Kidney (tissue), 13 donors: ENCODE measurements at regions not wholly inside any gene's neighbourhood (a gene's known extent, or its start where the extent isn't known, plus 50 kb on each side); places are given as distances from the start of the nearest gene placed in this dataset.
A peak's percentile ranks its signal among the peaks of the same experiment; 100 is the strongest.

Experiments used
- DNase-seq, 5 donors: peaks; one replicate each; pipeline ENCODE4 v3.0.0-alpha.2; 2013 to 2020
- FAIRE-seq: peaks from 2 replicates; lab custom pipeline; 2012; peaks lifted over from hg19 to GRCh38; lab: Jason Lieb, UNC
- H3K27ac ChIP-seq, 2 donors: one replicate each; pipeline ENCODE4 v1.7.0; 2013; ENCODE audit warnings: low read depth in 2 of 2, low read length in 2 of 2, inconsistent platforms in 1 of 2
- H3K27me3 ChIP-seq: one replicate; pipeline ENCODE4 v1.7.1; 2013; ENCODE audit warnings: low read length, inconsistent platforms; ENCODE audit not compliant: control insufficient read depth, insufficient read depth
- H3K36me3 ChIP-seq, 3 donors: one replicate each; pipeline versions ENCODE4 v1.7.0 to v1.7.1; 2013; ENCODE audit warnings: low read length in 3 of 3, control low read depth in 1 of 3, inconsistent platforms in 1 of 3; ENCODE audit not compliant: insufficient read depth in 3 of 3, control insufficient read depth in 2 of 3
- H3K4me1 ChIP-seq, 3 donors: one replicate each; pipeline versions ENCODE4 v1.7.0 to v1.7.1; 2013; ENCODE audit warnings: low read length in 3 of 3, inconsistent platforms in 1 of 3, low read depth in 1 of 3; ENCODE audit not compliant: control insufficient read depth in 2 of 3, insufficient read depth in 2 of 3
- H3K4me3 ChIP-seq, 3 donors: one replicate each; pipeline versions ENCODE4 v1.7.0 to v1.8.1; 2013; ENCODE audit warnings: low read length in 3 of 3, control low read depth in 1 of 3, inconsistent platforms in 1 of 3
- H3K9ac ChIP-seq, 3 donors: one replicate each; pipeline versions ENCODE4 v1.7.0 to v1.7.1; 2013; ENCODE audit warnings: low read length in 3 of 3, control low read depth in 1 of 3, inconsistent platforms in 1 of 3
- H3K9me3 ChIP-seq, 3 donors: one replicate each; pipeline versions ENCODE4 v1.7.0 to v1.7.1; 2013; ENCODE audit warnings: low read length in 3 of 3, control low read depth in 1 of 3, inconsistent platforms in 1 of 3; ENCODE audit not compliant: control insufficient read depth in 2 of 3, insufficient read depth in 1 of 3
- intact Hi-C: fragments of 100-400 bp; cut with DNase I; formaldehyde crosslinking; loops from one replicate; pipeline ENCODE4 v1.11.1; 2022
- TF ChIP-seq, protein P1 (sequence below): IDR thresholded peaks from 3 replicates; pipeline ENCODE4 v1.5.1; 2012; ENCODE audit warnings: mild to moderate bottlenecking, moderate library complexity, borderline replicate concordance; ENCODE audit not compliant: insufficient read depth; ENCODE audit errors: extremely low read depth
- donor health status: control.
- donor health status: control.
- donor health status: control.
- donor health status: control.
- donor health status: control.
- donor health status: DM: yes; HTN: yes; CAD: no.
- donor health status: Normal renal cell carcinoma (clear cell type).

DNA sequence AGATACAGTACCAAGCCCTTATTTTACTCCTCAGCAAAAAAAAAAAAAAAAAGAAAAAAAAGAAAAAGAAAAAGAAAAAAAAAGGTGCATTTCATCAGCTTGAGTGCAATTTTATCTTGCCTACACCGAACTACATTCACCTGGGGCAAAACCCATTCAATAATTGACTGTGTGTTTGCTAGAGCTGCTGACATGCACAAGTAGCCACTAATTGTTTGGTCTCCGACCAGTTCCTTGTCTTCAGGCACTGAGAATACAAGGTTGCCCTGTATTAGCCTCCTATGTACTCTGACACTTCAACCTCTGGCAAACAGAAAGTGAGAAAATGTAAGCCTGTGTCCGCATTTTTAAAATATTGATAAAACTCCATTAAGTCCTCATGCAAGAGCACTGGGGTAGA lies 1579.4 kb upstream of the LRRTM3 start:
- Histone ChIP-seq H3K27ac (no peak overlapping the region), H3K9me3 (no peaks in the 10 kb centered on the region), H3K4me3 (no peak overlapping the region), H3K9ac (no peak overlapping the region), H3K36me3 (no peaks in the 10 kb centered on the region), H3K4me1 (no peaks in the 10 kb centered on the region), H3K27me3 (no peaks in the 10 kb centered on the region)
- no peak for FAIRE-seq
- TF ChIP-seq, protein P1, sequence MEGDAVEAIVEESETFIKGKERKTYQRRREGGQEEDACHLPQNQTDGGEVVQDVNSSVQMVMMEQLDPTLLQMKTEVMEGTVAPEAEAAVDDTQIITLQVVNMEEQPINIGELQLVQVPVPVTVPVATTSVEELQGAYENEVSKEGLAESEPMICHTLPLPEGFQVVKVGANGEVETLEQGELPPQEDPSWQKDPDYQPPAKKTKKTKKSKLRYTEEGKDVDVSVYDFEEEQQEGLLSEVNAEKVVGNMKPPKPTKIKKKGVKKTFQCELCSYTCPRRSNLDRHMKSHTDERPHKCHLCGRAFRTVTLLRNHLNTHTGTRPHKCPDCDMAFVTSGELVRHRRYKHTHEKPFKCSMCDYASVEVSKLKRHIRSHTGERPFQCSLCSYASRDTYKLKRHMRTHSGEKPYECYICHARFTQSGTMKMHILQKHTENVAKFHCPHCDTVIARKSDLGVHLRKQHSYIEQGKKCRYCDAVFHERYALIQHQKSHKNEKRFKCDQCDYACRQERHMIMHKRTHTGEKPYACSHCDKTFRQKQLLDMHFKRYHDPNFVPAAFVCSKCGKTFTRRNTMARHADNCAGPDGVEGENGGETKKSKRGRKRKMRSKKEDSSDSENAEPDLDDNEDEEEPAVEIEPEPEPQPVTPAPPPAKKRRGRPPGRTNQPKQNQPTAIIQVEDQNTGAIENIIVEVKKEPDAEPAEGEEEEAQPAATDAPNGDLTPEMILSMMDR = no peak
- intact Hi-C loops = no loop called here
- DNase-seq = peak in 2 of 5 donors; percentile 25 to 33

DNA sequence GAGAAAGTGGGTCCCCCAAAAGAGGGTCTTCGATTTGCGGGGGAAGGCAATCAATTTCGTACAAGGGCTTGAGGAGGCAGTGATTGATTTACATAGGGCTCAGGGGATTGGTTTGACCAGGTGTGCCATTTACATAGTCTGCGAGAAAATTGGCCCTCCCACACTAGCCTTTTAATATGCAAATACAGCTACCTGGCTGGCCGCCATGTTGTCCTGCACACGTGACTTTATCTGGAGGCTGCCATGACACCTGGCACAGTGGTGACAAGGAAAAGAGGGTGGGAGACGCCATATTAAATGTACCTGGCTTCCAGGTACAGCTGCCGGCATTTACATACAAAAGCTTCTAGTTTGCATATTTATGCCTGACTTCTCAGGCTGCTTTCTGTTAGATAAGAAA lies 1577.2 kb upstream of the LRRTM3 start:
- H3K9me3 ChIP-seq = no peaks in the 10 kb centered on the region

DNA sequence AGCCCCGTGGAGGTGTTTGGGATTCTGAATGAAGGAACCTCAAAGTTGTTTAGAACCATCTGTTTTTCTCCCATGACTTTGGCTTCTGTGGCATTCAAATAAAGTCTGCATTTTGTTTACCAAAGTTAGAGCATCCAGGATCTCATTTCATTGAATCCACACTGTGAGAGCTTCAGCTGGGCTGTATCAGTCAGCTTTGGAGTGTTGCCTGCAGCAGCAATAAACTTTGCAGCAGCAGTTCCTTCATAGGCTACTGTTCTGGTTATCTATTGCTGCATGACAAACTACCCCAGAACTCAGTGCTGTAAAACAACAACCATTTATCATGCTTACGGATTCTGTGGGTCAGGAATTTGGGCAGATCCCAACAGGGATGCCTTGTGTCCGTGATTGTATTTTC lies 1575.2 kb upstream of the LRRTM3 start:
- TF ChIP-seq, protein P1 = no peak
- FAIRE-seq (no peak), DNase-seq (peak in 4 of 5 donors; percentile 37 to 85 (median 60))
- no peaks in the 10 kb centered on the region for H3K27me3 ChIP-seq
- intact Hi-C loops = no loop called here
- no peaks in the 10 kb centered on the region for H3K36me3 ChIP-seq
- H3K27ac ChIP-seq = no peak overlapping the region
- H3K9me3 ChIP-seq = no peaks in the 10 kb centered on the region
- no peak overlapping the region for H3K9ac ChIP-seq
- H3K4me1 ChIP-seq = no peaks in the 10 kb centered on the region
- H3K4me3 ChIP-seq = no peak overlapping the region

More for the DNA sequence above, 1577.2 kb upstream of the LRRTM3 start:
- TF ChIP-seq, protein P1 = no peak
- Histone ChIP-seq H3K27ac (no peak overlapping the region), H3K27me3 (no peaks in the 10 kb centered on the region), H3K36me3 (no peaks in the 10 kb centered on the region), H3K4me3 (no peak overlapping the region), H3K4me1 (no peaks in the 10 kb centered on the region), H3K9ac (no peak overlapping the region)
- FAIRE-seq (no peak), DNase-seq (no peak)
- intact Hi-C loops = no loop called here

DNA sequence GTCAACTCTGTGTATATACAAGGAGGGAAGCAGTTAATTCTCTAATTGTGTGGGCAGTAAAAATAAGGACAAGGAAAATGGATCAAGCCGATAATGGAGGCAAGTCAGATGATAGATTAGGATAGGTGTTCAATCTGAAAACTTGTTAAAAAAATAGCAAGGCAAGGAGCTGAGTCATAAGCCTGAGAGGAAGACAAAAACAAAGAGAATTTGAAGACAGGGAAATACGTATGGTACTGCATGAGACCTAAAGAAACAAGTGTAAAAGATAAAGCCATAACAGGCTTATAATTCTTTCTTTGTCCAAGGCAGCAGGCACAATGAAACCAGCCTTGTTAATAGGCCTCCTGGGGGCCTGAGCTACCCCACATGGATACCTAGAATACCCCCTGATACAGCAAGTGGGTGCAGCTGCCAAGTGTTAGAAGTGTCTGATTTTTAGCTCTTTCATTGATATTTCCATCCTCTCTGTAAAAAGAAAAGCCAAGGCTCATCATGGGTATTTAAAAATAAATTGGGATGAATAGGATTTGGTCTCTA lies 1570.6 kb upstream of the LRRTM3 start:
- Histone ChIP-seq H3K9ac (no peak overlapping the region), H3K36me3 (no peaks in the 10 kb centered on the region), H3K9me3 (no peaks in the 10 kb centered on the region), H3K27ac (no peak overlapping the region), H3K27me3 (no peaks in the 10 kb centered on the region), H3K4me1 (no peaks in the 10 kb centered on the region), H3K4me3 (no peak overlapping the region)
- TF ChIP-seq, protein P1 = no peak
- no peak for DNase-seq
- intact Hi-C loops = no loop called here
- no peak for FAIRE-seq
